Keratinocyte (primary cell): ENCODE measurements at regions not wholly inside any gene's neighbourhood (a gene's known extent, or its start where the extent isn't known, plus 50 kb on each side); places are given as distances from the start of the nearest gene placed in this dataset.

ENCODE experiments used
- EZH2 ChIP-seq: IDR thresholded peaks from one replicate; pipeline ENCODE4 v1.6.1; 2012; ENCODE audit warnings: inconsistent platforms, mild to moderate bottlenecking, low read length, moderate library complexity
- TF ChIP-seq, protein P1 (sequence below), 3 experiments: IDR thresholded peaks in 1 of 3; conservative IDR thresholded peaks in 1 of 3; optimal IDR thresholded peaks in 1 of 3; 2 replicates in 2 of 3; 3 replicates in 1 of 3; pipeline versions ENCODE3 to v1.5.1; 2011; ENCODE audit warnings: low read length in 3 of 3, mild to moderate bottlenecking in 3 of 3, moderate library complexity in 2 of 3, control low read depth in 1 of 3, inconsistent platforms in 1 of 3; ENCODE audit not compliant: insufficient read depth in 2 of 3; ENCODE audit errors: extremely low read depth in 1 of 3

DNA sequence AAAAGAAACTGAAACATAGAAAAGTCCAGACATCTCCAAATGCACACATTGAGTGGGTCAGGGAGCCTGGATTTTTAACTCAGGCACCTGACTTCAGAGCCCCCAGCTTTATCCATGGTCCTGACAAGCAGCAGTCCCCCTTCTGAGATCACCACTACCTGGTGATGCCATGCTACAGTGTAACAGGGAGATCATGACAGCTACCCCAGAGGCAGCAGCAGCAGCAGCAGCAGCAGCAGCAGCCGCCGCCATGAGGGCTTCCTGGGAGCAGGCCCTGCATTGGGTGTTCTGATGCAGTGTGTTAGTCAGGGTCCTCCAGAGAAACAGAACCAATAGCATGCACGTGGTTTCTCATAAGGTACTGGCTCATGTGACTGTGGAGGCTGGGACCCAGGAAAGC lies 198.6 kb upstream of the SALL1 start:
- TF ChIP-seq, protein P1, sequence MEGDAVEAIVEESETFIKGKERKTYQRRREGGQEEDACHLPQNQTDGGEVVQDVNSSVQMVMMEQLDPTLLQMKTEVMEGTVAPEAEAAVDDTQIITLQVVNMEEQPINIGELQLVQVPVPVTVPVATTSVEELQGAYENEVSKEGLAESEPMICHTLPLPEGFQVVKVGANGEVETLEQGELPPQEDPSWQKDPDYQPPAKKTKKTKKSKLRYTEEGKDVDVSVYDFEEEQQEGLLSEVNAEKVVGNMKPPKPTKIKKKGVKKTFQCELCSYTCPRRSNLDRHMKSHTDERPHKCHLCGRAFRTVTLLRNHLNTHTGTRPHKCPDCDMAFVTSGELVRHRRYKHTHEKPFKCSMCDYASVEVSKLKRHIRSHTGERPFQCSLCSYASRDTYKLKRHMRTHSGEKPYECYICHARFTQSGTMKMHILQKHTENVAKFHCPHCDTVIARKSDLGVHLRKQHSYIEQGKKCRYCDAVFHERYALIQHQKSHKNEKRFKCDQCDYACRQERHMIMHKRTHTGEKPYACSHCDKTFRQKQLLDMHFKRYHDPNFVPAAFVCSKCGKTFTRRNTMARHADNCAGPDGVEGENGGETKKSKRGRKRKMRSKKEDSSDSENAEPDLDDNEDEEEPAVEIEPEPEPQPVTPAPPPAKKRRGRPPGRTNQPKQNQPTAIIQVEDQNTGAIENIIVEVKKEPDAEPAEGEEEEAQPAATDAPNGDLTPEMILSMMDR (optimal IDR thresholded peaks at IDR 0.05 in 1 of 3, IDR thresholded peaks at IDR 0.05 in 1 of 3, conservative IDR thresholded peaks at IDR 0.05 in 1 of 3; ENCODE audit: extremely low read depth in 1 of 3, insufficient read depth in 2 of 3, low read length in 3 of 3): no peak
- no peak for TF ChIP-seq EZH2
